Ovary (tissue), 3 donors: ENCODE measurements at regions not wholly inside any gene's neighbourhood (a gene's known extent, or its start where the extent isn't known, plus 50 kb on each side); places are given as distances from the start of the nearest gene placed in this dataset.

Experiments
- CTCF ChIP-seq, 3 donors: fragments of 450-650 bp in 2 of 3; fragments of 200-600 bp in 1 of 3; IDR thresholded peaks; one replicate each; pipeline versions ENCODE4 v1.5.1 to v1.8.0; 2016 to 2022; ENCODE audit warnings: antibody characterized with exemption in 3 of 3, mild to moderate bottlenecking in 1 of 3
- EP300 ChIP-seq: sonication (generic); formaldehyde crosslinking; IDR thresholded peaks from one replicate; pipeline ENCODE4 v1.6.1; 2017; ENCODE audit warnings: antibody characterized with exemption
- POLR2A ChIP-seq: fragments of 450-650 bp; IDR thresholded peaks from one replicate; pipeline ENCODE4 v1.6.1; 2017; ENCODE audit warnings: antibody characterized with exemption, mild to moderate bottlenecking, moderate library complexity
- donor health status: DM: no; HTN: no; CAD: no.

- TF ChIP-seq CTCF (IDR thresholded peaks at IDR 0.05) (no peak), POLR2A (no peak), EP300 (no peak)
Observed at GRCh38 chr13:18921063-18921462, 260.6 kb downstream of the TUBA3C start.
